HCEC 1CT (cell line): ENCODE measurements at regions not wholly inside any gene's neighbourhood (a gene's known extent, or its start where the extent isn't known, plus 50 kb on each side); places are given as distances from the start of the nearest gene placed in this dataset.

ENCODE experiments used
- DNase-seq: peaks from one replicate; pipeline ENCODE4 v3.0.0-alpha.2; 2017

DNA sequence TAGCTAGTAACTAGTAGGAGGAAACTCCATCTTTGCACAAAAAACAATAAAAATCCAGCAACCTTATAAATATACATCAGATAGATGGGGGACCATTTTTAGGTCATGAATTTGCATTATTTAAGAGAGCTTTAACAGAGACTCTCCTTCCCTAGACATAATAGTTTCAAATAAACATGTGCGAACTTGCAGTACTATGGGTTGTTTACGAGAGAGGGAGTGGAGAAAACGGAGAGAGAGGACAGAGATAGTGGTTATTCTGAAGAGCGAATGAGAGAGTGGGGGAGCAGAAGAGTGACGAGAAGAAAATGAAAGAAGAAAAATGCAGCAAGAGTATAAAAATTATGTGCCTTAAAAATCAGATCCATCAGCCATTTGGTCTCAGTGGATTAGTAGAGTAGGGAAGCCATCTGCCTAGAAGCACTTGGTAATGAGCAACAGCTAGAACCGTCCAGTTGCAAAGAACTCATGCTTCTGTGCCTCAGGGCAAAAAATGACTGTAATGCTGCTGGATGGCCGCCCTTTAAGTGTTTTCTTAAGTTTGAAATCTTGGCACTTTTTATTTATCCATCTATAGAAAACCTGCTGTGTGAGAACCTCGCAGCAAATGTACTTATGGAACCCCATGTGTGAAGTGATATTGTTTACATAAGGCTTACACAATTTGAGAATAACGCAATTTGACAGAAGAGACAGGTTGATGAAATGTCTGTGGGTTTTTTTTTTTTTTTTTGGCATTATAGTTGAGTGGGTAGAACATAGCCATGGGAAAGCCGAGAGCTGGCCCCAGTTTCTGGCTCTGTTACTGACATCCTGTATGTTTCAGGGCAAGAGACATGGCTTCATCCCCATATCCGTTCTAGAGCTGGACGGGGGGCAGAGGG lies 95.6 kb upstream of the ZNF608 start:
- DNase-seq: no peak

DNA sequence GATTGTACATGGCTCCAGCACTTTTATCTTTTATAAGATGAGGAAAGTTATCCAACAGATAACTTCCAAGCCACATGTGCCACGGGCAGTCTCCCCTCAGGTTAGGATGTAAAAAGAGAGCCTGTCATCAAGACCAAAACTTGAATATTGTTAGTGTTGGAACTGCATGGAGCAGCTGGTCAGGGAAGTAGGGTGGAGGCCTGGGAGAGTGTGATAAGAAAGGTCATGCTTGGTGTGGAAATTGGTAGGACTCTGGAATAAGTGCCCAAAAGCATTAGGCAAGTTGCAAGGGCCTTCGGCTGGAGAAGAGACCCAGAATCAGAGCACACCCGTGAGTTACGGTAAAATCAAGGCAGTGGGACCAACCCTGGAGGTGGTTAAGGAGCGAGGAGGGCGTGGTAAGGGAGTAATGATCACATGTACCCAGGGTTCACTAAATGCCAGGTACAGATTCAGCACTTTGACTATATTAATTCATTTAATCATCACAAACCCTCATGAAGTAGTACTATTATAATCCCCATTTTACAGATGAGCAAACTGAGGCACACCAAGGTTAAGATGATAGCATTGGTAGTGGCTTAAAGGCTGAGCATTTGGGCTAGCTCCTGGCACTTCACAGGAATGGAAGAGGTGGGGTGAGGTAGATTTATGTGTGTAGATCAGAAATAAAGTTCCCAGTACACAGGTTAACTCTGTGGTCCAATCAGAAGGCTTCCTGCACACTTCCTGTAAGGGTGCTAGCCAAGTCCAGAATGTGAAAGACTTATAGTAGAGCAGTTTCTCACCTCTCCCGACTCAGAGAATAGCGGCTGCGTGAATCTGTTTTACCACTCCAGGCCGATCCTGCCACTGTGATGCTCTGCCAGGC lies 96.5 kb upstream of the ZNF608 start:
- DNase-seq: no peak

DNA sequence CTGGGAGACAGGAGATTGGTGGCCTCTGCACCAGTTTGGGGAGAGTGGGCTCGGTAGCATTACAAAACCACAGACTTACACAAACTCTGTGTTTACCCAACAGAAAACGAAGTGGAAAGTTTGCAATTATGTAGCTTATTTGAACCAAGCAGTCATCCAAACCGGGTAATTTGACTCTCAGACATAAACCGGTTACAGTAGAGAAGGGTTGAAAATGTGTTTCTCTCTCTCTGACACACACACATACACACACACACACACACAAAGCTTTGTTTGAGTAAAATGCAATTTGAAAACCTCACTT lies 97.1 kb upstream of the ZNF608 start:
- DNase-seq: no peak

DNA sequence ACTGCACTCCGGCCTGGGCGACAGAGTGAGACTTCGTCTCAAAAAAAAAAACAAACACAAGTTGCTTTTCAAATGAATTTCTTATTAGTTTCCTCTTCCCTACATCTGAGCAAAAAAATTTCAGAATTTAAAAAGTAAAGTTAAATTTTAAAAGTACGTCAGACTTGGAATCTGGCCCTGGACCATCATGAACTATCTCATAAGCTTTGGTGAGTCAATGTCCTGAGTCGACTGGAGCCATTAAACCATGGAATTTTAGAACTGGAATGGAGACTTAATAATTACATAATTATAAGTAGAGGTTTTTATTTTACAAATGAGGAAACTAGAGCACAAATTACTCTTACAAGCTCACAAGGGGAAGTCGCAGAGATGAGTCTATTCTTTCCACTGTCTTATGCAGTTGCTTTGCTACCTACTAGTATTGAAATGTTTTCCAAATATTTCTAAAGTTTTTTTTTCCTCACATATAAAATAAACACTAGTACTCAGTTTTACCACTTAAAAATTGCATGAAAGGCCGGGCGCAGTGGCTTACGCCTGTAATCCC lies 98.0 kb upstream of the ZNF608 start:
- DNase-seq: no peak

DNA sequence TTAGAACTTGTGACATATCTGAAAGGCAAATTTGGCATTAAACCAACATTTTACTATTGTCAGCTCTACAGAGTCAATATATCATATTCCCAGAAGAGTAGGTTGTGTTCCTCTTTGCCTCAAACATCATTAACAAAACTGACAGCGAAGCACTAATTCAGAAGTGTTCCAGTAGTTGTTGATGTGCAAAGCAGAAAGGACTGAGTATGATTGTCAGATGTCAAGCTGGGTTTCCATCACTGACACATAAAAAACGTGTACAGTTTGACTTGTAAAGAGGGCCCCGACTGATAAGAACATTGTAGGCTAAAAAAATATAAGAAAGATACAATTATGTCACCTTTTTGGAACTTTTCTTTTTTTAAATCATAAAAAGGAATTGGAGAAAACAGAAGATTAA lies 101.5 kb upstream of the ZNF608 start:
- no peak for DNase-seq

DNA sequence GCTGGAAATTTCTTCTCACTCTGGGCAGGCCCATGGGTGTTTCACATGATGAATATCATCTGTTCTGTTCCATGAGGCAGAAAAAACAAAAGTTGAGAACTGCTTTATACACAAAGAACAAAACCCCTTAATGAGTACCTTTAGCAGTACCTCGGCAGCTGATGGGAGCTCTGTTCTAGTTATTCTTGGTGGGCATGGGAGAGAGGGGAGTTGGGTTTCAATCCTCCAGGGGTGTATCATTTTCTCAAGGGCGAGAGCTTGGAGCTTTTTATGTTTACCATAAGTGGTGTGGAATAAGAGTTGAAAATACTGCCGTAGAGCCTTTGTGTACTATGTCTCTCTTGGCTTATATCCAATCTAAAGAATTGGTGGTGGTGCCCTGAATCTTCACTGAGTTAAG lies 103.3 kb upstream of the ZNF608 start:
- DNase-seq: no peak

DNA sequence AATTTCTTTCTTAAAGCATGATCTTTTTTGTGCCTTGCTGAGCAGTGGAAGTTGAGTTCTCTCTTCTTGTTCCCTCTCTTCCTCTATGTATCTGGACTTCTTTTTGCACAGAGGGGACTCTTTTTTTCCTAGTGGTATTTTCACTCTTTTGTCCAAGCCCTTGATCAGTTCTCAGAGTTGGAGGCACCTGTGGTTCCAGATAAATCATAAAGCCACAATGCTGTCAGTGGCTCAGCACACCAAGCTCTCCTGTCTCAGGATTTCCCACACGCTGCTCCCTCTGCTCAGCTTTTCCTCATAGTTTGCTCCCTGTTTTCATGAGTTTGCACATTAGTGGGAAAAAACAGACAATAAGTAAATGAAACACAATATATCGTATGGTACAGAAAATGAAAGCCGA lies 110.3 kb upstream of the ZNF608 start:
- DNase-seq: no peak

DNA sequence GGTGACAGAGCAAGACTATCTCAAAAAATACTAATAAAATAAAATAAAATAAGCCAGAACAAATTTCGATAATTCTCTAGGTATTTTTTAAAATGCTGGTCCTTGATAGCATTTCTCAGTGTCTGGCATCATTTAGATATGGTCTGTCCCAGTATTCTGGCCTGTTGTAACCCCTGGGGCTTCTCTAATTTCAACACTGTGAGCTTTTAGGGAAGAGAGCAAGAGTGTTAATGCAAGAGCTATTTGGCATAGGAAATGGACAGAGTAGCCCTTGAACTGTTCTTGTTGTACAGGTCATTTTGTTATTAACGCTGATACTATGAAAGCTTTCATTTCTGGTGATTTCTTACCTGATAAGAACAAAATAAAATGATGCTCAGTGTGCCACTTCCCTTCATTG lies 112.2 kb upstream of the ZNF608 start:
- DNase-seq: no peak

DNA sequence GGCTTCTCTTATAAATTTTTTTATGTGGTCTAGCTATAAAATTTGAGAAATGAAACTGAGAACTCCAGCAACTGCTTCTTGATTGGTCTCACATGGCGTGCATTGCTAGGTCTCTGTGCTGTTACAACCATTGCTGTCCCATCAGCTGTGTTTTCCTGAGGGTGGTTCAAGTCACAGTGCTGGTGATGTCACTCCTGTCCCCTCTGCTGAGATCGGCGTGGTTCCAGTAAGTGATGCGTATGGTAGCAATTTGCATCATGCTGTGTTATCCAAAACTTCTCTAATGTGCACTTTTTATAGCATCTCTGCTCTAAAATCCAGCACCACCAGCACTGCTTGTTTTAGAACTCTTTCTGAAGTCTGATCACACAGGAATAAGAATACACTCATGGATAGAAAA lies 112.6 kb upstream of the ZNF608 start:
- no peak for DNase-seq

DNA sequence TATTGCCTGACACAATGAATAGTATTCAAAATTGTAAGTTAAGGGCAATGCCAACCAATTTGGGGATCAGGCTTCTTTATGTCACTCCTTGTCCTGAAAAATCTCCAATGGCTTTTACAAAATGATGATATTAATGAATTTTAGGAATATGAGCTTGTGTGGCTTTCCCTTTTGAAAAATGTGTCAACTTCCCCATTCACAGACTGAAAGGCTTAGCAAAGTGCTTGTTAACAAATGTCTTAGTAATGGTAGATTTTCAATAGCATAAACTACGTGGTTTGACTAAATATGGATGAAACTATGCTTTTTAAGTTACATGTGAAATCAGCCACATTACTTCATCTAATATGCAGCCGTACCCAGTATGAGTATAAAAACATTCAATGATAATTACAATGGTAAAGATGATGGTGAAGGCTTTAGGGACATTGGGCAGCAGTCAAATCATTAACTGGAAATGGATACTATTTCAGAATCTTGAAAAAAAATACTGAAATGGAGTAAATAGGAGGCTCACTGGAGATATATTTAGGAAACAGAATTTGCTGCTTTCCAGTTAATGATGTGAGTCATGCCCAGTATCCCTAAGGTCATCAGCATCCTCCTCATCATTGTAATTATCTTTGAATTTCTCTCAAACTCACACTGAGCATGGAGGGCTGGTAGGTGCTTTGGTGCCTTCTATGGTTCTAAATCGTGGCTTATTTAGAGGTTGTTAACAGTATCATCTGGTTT lies 113.3 kb upstream of the ZNF608 start:
- DNase-seq: no peak

DNA sequence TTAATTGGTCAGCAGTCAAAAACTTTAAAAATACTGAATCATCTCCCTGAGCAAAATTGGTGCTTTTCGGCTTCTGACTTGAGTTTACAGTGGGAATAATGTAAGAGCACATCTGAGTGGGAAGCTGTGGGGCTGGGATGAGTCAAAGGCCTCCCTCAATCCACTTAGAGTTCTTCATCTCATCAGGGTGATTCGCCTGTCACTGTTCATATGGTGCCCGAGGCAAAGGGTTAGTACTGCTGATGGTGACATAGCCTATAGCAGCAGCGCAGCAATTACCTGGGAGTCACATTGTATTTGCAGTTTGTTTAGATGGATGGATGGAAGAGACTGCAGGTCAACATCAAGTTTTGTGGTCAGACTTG lies 113.8 kb upstream of the ZNF608 start:
- DNase-seq: no peak

DNA sequence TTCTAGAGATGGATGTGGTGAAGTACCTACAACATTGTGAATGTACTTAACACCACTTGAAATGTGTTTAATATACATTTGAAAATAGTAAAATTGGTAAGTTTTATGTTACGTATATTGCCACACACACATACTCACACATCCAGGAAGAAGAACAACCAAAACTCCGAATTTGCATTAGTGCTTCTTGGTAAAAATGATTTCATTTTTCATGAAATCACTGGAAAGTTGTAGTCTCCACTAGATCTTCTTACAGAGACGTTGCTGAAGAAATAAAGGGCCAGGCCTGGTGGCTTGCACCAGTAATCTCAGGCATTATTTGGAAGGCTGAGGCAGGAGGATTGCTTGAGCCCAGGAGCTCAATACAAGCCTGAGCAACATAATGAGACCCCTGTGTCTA lies 118.6 kb upstream of the ZNF608 start:
- no peak for DNase-seq

DNA sequence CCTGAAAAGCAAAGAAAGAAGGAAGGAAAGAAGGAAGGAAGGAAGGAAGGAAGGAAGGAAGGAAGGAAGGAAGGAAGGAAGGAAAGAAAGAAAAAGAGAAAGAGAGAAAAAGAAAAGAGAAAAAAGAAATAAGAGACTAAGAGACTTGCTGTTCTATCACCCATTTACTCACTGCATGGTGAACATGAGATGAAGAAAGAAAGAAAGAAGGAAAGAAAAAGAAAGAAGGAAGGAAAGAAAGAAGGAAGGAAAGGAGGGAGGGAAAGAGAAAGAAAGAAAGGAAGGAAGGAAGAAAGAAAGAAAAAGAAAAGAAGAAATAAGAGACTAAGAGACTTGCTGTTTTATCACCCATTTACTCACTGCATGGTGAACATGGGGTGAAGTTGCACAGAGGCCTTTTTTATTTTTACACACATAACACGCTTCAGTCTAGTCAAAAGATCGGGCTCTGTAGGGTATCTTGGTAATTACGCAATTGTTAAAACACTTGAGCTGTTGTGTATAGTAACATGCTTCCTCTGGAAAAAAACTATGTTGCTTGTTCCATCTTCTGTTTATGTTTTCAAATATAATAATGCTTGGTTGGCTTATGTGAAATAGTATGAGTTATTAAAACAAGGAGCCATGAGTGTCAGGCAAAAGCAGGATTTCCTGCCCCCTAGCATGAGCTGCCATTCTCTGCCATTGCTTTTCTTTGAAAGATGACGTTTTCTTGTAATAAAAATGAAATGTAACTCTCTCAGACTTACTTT lies 119.3 kb upstream of the ZNF608 start:
- DNase-seq: no peak

DNA sequence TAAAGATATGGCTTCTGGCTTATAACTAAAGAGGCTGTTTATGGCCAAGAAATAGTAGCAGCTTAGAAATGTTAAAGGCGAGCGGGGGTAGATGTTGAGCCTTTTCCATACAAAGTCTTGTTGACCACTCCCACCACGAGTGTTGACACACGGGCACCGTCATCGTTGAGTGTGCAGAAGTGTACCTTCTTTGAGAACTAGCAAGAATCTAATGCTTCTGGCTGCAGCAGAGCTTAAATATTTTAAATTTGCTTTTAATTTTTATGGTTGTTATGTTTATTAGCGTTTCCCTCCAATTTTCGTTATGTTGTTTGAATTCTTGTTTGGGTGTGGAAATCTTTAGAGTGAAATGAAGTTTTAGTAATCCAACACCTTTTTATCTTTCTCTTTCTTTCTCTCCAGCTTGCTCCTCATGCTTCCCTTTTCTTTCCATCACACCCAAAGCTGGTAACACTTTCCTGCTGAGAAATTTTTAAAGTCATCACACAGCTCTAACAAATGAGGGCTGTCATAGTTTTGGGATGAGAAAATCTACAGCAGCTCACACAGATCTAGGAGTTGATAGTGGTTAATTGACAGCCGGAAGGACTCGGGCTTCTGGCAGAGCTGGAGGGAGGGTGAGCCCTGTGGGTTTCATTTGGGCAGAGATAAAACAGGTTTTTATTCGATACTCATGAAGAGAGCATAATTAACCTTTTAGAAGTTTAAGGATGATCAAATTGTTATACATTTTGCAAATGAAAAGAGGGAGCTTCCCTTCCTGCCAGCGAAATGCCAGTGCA lies 120.1 kb upstream of the ZNF608 start:
- no peak for DNase-seq

DNA sequence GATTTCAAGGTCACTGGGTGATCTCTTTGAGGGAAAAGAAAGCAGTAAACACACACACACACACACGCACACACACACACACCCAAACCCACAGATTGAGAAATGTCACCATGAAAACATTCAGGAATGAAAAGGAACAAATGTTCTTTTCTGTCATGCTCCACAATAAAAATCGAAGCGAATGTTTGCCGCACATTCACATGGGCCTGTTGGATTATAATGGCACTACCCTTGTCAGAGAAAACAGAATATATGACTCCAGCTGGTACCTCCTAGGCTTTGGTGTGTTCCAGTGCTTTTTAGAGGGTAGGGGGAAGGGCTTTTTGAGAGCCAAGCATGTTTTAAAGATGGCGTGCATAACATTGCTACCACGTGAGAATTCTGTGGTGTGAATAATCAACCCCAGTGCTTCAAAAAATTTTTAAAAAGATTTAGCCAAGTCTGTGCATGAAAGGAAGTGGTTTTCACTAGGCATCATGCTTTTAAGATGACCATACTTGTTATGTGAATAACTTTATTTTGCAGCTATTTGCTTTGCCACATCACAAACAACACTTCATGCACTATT lies 120.8 kb upstream of the ZNF608 start:
- no peak for DNase-seq

DNA sequence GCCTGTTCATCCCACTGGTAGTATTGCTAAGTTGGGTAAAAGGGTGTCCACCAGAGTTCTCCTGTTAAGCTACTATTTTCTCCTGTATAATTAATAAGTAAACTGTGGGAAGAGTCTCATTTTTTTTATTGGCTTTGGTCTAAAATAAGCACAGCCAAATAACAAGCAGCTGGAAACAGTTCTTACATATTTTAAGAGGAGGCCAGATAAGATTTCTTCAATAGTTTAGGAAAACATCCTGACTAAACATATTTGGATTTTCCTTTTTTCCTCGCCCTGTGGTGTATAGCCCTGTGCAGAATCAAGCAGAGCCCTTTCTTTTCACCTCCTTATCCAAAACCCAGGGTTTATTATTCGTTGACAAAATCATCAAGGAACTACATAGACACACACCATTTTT lies 122.2 kb upstream of the ZNF608 start:
- DNase-seq: no peak

DNA sequence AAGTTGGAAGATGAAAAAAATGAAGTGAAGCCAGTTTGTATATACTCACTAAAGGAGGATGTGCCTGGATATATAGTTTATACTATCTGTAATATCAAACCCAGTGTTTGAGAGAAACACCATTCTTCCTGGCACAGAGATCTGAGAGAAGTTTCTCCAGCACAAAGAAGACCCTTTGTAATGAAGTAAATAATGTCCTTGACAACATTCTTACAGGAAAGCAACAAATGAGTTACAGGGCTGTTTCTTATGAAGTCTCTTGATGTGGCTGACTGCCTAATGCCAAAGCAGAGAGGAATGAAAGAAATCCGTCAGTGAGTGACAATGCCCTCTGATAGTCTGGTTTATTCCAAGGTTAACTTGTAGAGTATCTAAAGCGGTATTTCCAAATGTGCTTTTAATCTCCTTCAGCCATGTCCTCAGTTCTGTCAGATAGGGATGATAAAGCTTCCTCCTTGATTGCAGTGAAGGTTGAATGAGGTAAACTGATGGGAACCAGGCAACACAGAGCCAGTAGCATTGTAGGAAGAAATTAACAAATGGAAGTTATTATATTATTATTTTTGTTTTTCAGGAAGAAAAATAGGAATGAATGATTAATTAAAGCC lies 123.1 kb upstream of the ZNF608 start:
- no peak for DNase-seq

DNA sequence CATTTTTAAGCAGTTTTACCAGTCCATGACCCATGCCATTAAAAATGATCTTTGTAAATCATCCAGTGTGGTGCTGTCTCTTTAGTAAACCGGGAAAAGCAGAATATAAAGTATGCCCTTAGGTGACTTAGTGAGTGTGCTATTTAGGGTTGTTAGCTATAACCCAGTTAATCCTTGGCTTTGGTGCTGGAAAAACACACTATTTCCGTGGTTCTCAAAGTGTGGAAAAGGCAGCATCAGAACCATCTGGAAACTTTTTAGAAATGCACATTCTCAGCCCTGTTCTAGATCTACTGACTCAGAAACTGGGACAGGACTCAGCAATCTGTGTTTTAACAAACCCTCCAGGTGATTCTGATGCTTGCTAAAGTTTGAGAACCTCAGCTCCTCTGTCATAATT lies 123.6 kb upstream of the ZNF608 start:
- DNase-seq: no peak

DNA sequence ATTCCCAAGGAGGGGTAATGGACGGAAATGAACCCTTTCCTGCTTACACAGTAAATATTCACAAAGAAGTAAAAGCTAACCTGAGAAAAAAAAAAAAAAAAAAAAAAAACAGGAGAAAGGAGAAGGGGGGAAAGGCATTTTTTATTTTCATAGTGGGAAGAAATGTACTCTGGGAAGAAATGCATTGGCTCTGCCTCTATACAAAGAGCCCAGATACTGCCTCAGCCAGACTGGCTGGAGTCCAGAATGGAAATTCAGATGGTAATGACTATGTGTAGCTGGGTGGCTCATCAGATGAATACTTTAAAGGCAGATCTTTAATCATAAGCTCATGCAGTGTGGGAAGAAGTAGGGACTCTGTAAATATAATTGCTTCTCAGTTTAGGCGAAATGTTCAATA lies 124.9 kb upstream of the ZNF608 start:
- DNase-seq: no peak

DNA sequence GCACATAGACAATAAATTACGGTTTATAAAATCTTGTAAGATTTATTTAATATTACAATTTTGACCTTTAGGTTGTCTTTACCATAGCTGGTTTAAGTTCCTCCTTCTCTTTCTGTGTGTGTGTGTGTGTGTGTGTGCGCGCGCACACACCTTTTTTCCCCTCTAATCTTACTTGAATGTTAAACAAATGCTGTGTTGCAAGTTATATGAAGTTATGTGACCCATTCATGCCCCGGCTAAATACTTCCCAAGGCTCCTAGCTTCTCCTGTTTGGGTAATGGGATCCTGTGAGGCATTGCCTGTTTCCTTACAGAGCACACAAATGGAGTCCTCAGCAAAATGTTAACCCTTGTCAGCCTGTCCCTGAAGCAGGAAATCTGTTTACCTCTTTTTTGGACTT lies 125.6 kb upstream of the ZNF608 start:
- DNase-seq: no peak

DNA sequence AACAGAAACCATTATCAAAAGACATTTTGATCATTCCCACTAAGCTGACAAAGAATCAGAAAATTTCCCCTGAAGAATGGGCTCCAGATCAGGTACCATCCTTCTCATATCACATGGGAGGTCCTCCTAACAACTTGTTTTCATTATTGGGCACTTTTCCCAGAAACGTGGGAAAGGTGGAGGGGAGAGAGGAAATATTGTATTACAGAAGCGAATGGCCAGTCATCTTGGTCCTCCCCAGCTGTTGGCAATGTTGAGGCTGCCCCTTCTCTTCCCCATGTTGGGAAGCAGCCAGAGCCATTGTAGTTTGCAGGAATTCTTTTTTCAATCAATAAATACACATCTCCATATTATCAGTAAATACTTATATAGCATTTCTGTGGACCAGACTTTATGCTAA lies 126.2 kb upstream of the ZNF608 start:
- DNase-seq: no peak
